GM21367 (cell line): ENCODE measurements at regions not wholly inside any gene's neighbourhood (a gene's known extent, or its start where the extent isn't known, plus 50 kb on each side); places are given as distances from the start of the nearest gene placed in this dataset.

ENCODE experiments used
- ATAC-seq: cut with Tn5 transposase; IDR thresholded peaks from one replicate; pipeline ENCODE4 v1.9.1; 2021; ENCODE audit not compliant: unreplicated experiment

- no peak for ATAC-seq
Measured at GRCh38 chr4:163582703-163583102, 88.2 kb downstream of the TMA16 start.

- ATAC-seq: peak; percentile 52
Measured at GRCh38 chr4:163587867-163588266, 93.4 kb downstream of the TMA16 start.

- ATAC-seq: no peak
Measured at GRCh38 chr4:163588532-163588931, 94.0 kb downstream of the TMA16 start.

GRCh38 chr4:163590103-163590502 lies 95.6 kb downstream of the TMA16 start:
- ATAC-seq: peak; percentile 26

- no peak for ATAC-seq
Measured at GRCh38 chr4:163590619-163591264, 96.3 kb downstream of the TMA16 start.

- peak; percentile 88 for ATAC-seq
Measured at GRCh38 chr4:163591614-163592020, 97.1 kb downstream of the TMA16 start.

GRCh38 chr4:163592212-163592611 lies 97.7 kb downstream of the TMA16 start:
- no peak for ATAC-seq

- ATAC-seq: no peak
Measured at GRCh38 chr4:163595580-163595979, 101.1 kb downstream of the TMA16 start.

GRCh38 chr4:163598028-163598427 lies 103.5 kb downstream of the TMA16 start:
- ATAC-seq: peak; percentile 47

GRCh38 chr4:163598489-163598888 lies 104.0 kb downstream of the TMA16 start:
- ATAC-seq: peak; percentile 24

- peak; percentile 51 for ATAC-seq
Measured at GRCh38 chr4:163600727-163601126, 106.2 kb downstream of the TMA16 start.

- no peak for ATAC-seq
Measured at GRCh38 chr4:163603257-163603656, 108.8 kb downstream of the TMA16 start.

- ATAC-seq: no peak
Measured at GRCh38 chr4:163606896-163607691, 112.6 kb downstream of the TMA16 start.

- ATAC-seq: no peak
Measured at GRCh38 chr4:163609019-163609418, 114.5 kb downstream of the TMA16 start.

- no peak for ATAC-seq
Measured at GRCh38 chr4:163610648-163611047, 116.2 kb downstream of the TMA16 start.

- no peak for ATAC-seq
Measured at GRCh38 chr4:163611182-163611581, 116.7 kb downstream of the TMA16 start.

GRCh38 chr4:163611784-163612445 lies 117.4 kb downstream of the TMA16 start:
- peak; percentile 60 for ATAC-seq

GRCh38 chr4:163612762-163613161 lies 118.3 kb downstream of the TMA16 start:
- ATAC-seq: no peak

- no peak for ATAC-seq
Measured at GRCh38 chr4:163613383-163613782, 118.9 kb downstream of the TMA16 start.

GRCh38 chr4:163614866-163615265 lies 120.4 kb downstream of the TMA16 start:
- ATAC-seq: no peak

- ATAC-seq: no peak
Measured at GRCh38 chr4:163618845-163619244, 124.4 kb downstream of the TMA16 start.

- ATAC-seq: no peak
Measured at GRCh38 chr4:163620738-163621137, 126.2 kb downstream of the TMA16 start.
